ENCODE measurements at regions not wholly inside any gene's neighbourhood (a gene's known extent, or its start where the extent isn't known, plus 50 kb on each side); places are given as distances from the start of the nearest gene placed in this dataset.

DNA sequence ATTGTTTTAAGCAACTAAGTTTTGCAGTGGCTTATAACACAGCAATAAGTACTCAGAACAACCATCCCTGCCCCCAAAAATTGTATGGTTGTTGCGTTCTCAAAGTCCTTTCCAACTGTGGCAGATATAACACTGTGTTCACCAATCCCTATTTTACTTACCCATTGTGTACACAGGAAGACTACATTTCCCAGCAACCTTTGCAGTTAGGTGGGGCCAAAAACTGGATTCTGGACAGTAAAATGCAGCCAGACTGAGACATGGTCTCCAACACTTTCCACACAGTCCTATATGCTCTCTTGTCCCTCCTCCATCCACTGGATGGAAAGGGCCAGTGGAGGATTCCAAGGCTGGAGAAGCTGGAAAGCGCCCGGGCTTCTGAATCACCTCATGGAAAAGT is 523.6 kb downstream of the BCOR start:
- no peaks in the 10 kb centered on the region for H3K9me3 ChIP-seq (ENCODE audit: control insufficient read depth, low read length)
- H3K9me3 Mint-ChIP-seq = peaks cover 12% of the 10 kb centered on the region
- TF ChIP-seq, protein P1, sequence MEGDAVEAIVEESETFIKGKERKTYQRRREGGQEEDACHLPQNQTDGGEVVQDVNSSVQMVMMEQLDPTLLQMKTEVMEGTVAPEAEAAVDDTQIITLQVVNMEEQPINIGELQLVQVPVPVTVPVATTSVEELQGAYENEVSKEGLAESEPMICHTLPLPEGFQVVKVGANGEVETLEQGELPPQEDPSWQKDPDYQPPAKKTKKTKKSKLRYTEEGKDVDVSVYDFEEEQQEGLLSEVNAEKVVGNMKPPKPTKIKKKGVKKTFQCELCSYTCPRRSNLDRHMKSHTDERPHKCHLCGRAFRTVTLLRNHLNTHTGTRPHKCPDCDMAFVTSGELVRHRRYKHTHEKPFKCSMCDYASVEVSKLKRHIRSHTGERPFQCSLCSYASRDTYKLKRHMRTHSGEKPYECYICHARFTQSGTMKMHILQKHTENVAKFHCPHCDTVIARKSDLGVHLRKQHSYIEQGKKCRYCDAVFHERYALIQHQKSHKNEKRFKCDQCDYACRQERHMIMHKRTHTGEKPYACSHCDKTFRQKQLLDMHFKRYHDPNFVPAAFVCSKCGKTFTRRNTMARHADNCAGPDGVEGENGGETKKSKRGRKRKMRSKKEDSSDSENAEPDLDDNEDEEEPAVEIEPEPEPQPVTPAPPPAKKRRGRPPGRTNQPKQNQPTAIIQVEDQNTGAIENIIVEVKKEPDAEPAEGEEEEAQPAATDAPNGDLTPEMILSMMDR (conservative IDR thresholded peaks at IDR 0.05) = no peak
- H3K36me3 ChIP-seq (ENCODE audit: control insufficient read depth, insufficient read depth, low read length) = no peaks in the 10 kb centered on the region
- no peak for DNase-seq
- H3K4me3 Mint-ChIP-seq = no peak overlapping the region
- peaks cover 3% of the 10 kb centered on the region for H3K27me3 Mint-ChIP-seq (ENCODE audit: insufficient read depth)
- no peak overlapping the region for H3K4me3 ChIP-seq (ENCODE audit: low read length)
- no peaks in the 10 kb centered on the region for H3K36me3 Mint-ChIP-seq (ENCODE audit: low read depth)
- H3K27me3 ChIP-seq (ENCODE audit: control insufficient read depth, insufficient read depth, low read length, poor library complexity, severe bottlenecking) = no peaks in the 10 kb centered on the region
- no peaks in the 10 kb centered on the region for H3K4me1 ChIP-seq (ENCODE audit: control insufficient read depth, insufficient read depth, low read length)
- H3K27ac Mint-ChIP-seq = no peak overlapping the region
- no peak overlapping the region for H3K9ac ChIP-seq (ENCODE audit: extremely low read depth, low read length, poor library complexity, severe bottlenecking)
- 98 to 100% methylated on average over 1 to 3 of the region's 3 CpGs for WGBS, 2 experiments (ENCODE audit: insufficient coverage in 1 of 2, insufficient read length in 1 of 2)
- peaks cover 2% of the 10 kb centered on the region for H3K4me1 Mint-ChIP-seq
- no peak overlapping the region for H3K27ac ChIP-seq (ENCODE audit: low read depth, low read length)

DNA sequence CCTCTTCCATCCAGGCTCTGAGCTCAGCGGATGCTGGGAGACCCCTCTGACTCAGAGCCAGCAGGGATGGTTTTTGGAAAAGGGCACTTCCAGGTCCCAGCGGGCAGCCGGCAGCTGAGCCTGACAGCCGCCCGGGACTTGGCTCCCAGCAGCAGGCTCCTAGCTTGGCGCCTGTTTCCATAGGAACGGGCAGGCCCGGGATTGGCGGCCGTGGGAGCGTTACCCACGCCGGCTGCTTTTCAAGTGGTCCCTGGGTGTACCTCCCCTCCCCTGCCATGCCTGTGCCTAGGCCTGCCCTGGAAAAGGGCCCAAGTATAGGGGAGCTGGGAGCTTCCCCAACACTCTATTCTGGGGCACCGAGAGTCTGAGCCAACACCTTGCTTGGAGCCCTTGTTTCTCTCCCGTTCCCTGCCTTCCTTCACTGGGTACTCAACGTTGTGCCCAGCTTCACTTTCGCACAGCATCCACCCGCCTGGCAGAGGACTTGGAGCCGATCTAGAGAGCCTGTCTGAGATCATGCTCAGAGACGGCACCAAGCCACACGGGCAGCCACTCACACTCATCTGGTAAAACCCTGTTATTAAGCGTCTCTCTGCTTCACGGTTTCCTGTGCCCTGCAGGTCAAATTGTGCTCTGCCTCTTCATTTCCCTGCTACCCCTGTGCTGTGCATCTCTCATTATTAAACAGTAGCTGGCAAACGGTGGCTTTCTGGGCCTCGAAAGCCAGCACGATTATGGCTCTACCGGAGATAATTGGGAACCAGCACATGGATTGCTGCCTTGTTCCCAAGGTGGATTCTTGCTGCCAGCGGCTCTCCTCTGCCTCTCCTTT is 521.5 kb downstream of the BCOR start:
- Histone ChIP-seq H3K27me3 (ENCODE audit: control insufficient read depth, insufficient read depth, low read length, poor library complexity, severe bottlenecking) (no peaks in the 10 kb centered on the region), H3K4me1 (ENCODE audit: control insufficient read depth, insufficient read depth, low read length) (no peaks in the 10 kb centered on the region), H3K27ac (ENCODE audit: low read depth, low read length) (no peak overlapping the region), H3K36me3 (ENCODE audit: control insufficient read depth, insufficient read depth, low read length) (no peaks in the 10 kb centered on the region), H3K9ac (ENCODE audit: extremely low read depth, low read length, poor library complexity, severe bottlenecking) (no peak overlapping the region), H3K9me3 (ENCODE audit: control insufficient read depth, low read length) (no peaks in the 10 kb centered on the region), H3K4me3 (ENCODE audit: low read length) (no peak overlapping the region)
- no peaks in the 10 kb centered on the region for H3K4me1 Mint-ChIP-seq
- H3K36me3 Mint-ChIP-seq (ENCODE audit: low read depth) = no peaks in the 10 kb centered on the region
- peak; percentile 63 for DNase-seq
- no peak overlapping the region for H3K27ac Mint-ChIP-seq
- H3K4me3 Mint-ChIP-seq = no peak overlapping the region
- TF ChIP-seq, protein P1 (conservative IDR thresholded peaks at IDR 0.05) = no peak
- peaks cover 10% of the 10 kb centered on the region for H3K9me3 Mint-ChIP-seq
- 85 to 91% methylated on average over 6 to 28 of the region's 28 CpGs for WGBS, 2 experiments (ENCODE audit: insufficient coverage in 1 of 2, insufficient read length in 1 of 2)
- no peaks in the 10 kb centered on the region for H3K27me3 Mint-ChIP-seq (ENCODE audit: insufficient read depth)

DNA sequence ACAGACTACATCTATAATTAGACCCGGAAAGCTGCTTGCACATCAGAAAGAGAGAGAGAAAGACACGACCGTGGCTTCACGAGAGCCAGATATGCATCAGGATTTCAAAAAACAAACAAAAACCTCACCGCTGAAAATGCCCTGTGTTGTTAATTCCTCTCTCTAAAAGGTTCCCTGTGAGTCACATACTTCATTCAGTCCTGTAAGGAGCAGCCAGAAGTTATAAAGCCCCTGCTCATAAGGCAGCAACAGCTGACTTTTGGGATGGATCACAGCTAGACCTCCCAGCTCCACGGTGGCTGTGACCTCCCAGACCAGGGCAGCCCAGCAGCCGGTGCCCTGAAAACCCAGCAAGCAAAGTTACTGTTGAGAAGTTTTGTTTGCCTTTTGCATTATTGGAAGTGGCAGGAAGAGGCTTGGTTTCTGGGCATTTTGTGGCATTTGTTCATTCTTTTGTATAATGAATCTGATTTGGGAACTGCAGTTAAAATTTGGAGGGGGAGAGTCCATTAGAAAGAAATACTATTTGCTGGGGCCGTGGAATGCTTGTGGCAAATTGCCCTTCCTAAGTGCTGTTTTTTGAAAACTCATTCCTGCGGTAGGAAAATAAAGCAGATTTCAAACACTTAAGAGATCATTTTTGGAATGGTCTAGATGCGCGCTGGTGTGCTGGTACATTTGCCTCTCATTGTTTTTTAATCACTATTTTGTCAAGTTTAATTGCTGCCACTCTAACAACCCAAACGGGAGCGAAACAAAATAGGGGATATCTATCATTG is 520.4 kb downstream of the BCOR start:
- Histone ChIP-seq H3K4me1 (ENCODE audit: control insufficient read depth, insufficient read depth, low read length) (no peaks in the 10 kb centered on the region), H3K27ac (ENCODE audit: low read depth, low read length) (no peak overlapping the region), H3K9me3 (ENCODE audit: control insufficient read depth, low read length) (no peaks in the 10 kb centered on the region), H3K4me3 (ENCODE audit: low read length) (no peak overlapping the region), H3K36me3 (ENCODE audit: control insufficient read depth, insufficient read depth, low read length) (no peaks in the 10 kb centered on the region), H3K9ac (ENCODE audit: extremely low read depth, low read length, poor library complexity, severe bottlenecking) (no peak overlapping the region), H3K27me3 (ENCODE audit: control insufficient read depth, insufficient read depth, low read length, poor library complexity, severe bottlenecking) (no peaks in the 10 kb centered on the region)
- TF ChIP-seq, protein P1 (conservative IDR thresholded peaks at IDR 0.05) = no peak
- 88 to 91% methylated on average over 5 to 12 of the region's 13 CpGs for whole genome bisulfite sequencing, 2 experiments (ENCODE audit: insufficient coverage in 1 of 2, insufficient read length in 1 of 2)
- Mint-ChIP-seq H3K9me3 (peaks cover 9% of the 10 kb centered on the region), H3K4me3 (no peak overlapping the region), H3K4me1 (no peaks in the 10 kb centered on the region), H3K27me3 (ENCODE audit: insufficient read depth) (peaks cover under 1% of the 10 kb centered on the region), H3K36me3 (ENCODE audit: low read depth) (no peaks in the 10 kb centered on the region), H3K27ac (no peak overlapping the region)
- DNase-seq = no peak

Measured in endodermal cell (in vitro differentiated cells).